GM19351 (cell line): ENCODE measurements at regions not wholly inside any gene's neighbourhood (a gene's known extent, or its start where the extent isn't known, plus 50 kb on each side); places are given as distances from the start of the nearest gene placed in this dataset.
"Not testable (repeated sequence)": the region's sequence is repeated elsewhere in the genome, so short reads cannot be mapped to it uniquely, and the experiment has no call there.

Experiments used
- ATAC-seq: cut with Tn5 transposase; IDR thresholded peaks from one replicate; pipeline ENCODE4 v1.9.1; 2021; ENCODE audit warnings: mild to moderate bottlenecking, moderate library complexity; ENCODE audit not compliant: unreplicated experiment

DNA sequence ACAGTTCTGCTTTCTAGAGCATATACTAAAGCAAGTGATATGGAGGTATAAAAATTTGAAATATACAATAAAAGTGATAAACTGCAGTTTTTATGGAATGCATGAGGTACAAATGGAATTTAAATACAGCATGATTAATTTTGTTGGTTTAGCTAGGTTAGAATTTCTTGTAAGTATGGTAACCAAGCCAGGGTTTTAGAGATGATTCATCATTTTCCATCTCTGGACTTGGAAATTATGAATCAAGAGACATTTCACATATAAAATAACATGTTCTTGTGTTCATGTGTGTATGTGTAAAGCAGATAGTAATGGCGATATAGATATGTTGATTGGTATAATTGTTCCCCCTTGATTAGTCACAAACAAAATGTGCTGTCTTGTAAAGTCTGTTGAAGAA lies 1219.8 kb downstream of the CDH8 start:
- ATAC-seq, result no peak

DNA sequence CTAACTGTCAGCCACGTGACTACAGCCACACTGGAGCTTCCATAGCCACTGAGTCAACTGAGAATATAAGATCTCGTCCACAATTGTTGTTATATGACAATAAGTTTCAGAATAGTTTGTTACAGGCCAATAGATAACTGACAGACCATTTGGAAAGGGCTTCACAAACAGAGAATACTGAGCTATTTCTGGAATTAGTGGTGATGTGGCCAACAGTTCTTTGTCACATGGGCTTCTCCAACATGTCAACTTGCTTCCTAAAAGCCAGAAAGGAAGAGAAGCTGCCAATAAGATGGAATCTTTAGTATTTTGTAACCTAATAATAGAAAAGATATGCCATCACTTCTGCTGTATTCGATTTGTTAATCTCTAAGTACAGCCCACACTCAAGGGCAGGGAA lies 1220.4 kb downstream of the CDH8 start:
- no peak for ATAC-seq

DNA sequence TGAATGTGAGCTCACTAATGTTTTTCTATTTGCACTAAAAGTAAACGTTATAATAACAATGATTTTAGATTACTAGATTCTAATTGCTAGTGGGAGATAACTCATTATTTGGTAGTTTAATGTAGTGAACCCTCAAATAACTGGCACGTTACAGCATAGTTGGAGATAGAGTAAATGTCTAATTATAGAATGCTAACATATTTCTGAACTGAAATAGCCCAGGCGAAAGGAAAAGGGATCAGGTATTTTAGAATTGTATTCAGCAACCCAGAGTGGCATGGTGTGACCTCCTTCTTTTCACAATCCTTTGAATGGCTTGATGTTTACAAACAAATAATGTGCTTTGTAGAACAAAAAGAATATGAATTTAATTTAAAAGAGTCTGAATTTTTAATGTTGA lies 1221.2 kb downstream of the CDH8 start:
- ATAC-seq, result no peak

DNA sequence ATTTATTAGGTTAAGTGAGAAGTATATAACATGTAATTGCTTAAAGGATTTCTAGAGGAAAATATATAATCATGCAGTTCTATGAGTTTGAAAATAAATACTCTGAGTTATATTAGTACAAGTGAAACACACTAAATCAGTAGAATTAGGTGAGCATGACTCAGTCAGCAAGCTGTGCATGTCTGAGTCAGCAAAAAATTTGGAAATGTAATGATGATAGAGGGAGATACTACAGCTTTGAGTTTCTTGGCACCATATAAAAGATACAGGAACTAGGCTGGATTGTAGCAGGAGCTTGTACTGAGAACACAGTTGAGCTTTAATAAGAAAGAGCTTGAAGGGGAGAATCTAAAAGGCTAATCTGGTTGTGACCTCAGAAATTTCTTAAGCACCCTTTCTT lies 1224.6 kb downstream of the CDH8 start:
- no peak for ATAC-seq

DNA sequence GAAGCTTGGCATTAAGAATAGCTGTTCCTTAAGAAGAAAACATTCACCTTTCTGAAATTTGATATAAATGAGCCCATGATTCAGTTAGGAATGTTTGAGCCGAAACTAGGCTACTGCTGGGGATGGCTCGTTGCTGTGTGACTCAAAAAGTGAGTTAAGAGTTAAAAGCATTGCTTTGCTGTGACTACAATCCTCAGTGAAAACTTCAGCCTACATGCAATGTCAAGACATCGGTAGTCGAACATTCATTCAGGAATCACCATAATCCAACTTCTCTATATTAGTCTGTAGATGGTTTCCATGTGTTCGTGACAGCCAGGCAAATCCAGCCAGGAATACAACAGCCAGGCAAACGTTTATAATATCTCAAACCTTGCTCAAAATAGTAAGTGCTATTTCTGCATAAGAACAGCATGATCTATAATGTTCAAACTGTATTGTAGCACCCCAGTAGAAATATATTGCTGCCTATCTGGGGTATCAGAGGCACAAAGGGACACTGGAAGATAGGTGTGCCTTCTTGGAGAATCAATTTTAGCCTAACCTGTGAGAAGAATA lies 1225.1 kb downstream of the CDH8 start:
- ATAC-seq, result no peak

DNA sequence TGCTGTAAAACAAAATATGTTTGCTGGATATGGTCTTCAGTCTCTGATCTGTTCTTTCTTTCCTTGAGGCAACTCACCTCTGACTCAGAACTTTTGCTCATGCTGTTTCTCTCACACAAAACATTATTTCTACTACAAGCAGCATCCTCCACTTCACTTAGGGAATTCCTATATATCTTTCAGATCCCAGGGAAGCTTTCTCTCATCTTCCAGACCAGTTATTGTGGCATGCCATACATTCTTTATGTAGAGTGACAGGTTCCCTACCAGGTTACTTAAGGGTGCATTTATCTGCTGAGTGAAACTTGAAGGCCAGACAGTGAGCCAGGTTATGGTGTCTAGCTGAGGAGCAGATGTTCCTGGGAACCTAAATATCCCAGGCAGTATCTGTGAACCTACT lies 1226.0 kb downstream of the CDH8 start:
- no peak for ATAC-seq

DNA sequence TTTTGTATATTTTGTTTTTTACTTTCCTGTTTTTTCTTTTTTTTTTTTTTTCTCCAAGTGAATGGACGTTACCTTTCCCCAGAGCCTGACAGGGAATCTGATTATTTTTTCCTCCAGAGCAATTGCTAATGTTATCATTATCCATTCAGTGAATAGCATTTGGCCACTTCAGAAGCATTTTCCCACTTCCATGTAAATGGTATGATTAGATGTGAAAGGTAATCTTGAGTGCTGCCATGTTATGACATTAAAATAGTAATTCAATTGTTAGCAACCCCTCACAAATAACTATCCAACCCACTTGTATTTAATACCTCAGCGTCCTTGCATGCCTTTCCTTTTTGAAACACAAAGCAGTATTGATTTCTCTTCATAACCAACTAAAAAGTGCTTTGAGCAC lies 1243.8 kb downstream of the CDH8 start:
- no peak for ATAC-seq

DNA sequence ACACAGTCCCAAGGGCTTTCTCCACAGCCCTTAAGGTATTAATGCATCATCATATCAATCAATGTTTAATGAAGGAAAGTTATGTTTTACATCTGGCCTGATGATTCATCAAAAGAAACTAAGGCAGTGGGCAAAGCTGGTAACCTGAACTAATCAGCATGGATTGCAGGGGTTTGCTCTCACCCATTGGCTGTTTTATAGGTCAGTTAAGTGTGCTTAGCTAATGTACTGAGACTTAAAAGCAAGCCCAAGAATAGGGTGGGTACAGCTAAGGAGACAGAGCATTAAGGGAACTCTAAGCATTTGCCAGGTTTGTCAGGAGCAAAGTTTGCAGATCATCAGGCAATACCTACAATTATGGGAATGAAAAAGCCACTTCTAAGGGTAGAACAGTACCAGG lies 1247.6 kb downstream of the CDH8 start:
- no peak for ATAC-seq

DNA sequence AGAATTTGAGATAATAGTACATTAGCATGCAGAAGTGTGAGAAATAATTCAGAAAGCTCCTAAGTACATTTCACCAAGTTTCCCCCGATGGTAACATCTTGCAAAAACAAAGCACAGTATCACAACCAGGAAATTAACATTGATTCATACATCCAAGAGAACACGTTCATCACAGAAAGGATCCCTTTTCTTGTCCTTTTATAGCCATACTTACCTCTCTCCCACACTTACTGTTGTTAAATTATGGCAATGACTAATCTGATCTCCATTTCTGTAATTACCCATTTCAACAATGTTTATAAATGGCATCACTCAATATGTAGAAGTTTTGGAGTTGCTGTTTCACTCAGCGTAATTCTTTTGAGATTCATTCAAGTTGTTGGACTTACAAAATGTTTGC lies 1260.0 kb downstream of the CDH8 start:
- no peak for ATAC-seq

DNA sequence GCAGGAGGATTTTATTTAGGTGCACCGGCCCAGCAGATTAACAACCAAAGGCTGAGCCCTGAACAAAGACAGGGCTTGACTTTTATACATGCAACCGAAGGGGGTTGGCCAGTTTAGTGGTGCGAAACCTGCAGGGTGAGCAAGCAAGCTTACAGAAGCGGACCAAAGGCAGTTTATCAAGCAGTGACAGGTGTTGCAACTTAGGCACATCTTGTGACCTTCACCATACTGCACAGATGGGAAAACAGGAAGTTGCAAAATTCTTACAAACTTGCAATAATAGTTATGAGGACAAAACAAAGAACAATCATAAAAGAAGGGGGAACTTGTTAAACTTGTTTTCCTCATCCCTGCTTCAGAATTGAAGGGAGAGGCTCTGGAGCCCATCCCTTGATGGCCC lies 1265.1 kb downstream of the CDH8 start:
- ATAC-seq, result no peak

DNA sequence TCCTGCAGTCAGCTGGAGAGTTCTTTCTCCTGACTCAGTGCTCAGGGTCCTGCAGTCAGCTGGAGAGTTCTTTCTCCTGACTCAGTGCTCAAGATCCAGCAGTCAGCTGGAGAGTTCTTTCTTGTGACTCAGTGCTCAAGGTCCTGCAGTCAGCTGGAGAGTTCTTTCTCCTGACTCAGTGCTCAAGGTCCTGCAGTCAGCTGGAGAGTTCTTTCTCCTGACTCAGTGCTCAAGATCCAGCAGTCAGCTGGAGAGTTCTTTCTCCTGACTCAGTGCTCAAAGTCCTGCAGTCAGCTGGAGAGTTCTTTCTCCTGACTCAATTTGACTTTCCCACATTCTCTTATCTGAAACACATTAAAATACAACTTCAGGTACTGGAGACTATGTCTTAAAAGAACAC lies 1265.9 kb downstream of the CDH8 start:
- ATAC-seq, result not testable (repeated sequence)

DNA sequence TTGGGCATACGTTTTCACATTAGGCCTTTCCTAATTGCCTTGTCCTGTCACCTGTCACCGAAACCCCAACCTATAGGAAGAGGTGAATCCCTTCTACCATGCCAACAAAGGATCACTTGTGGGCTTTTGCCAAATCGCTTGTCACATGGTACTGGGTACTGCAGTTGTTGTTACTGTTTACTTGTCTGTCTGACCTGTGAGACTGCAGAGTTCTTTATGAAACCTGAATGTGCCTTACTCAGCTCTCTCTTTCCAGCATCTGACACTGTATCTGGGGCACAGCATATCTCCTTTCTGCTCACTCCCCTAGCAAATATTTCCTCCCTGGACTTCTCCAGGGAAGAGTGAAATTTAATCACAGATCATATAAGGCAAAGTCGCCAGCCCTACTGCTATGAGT lies 1272.4 kb downstream of the CDH8 start:
- no peak for ATAC-seq

DNA sequence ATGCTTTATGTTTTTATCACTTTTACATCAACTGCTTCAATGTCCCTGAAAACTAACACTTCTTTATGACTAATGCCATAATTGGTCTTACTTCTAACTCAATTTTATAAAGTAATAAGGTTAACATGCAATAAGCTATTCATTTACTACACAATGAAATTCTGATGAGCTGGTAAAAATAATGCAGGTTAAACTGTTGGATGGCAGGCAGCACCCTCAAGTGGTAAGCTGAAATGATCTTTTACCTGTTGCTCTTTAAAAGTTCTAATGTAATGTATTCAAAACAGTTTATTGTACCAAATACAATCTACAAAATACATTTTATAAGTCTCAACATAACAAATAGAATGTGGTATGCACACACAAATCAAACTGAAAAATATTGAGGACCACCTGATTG lies 1280.3 kb downstream of the CDH8 start:
- no peak for ATAC-seq

DNA sequence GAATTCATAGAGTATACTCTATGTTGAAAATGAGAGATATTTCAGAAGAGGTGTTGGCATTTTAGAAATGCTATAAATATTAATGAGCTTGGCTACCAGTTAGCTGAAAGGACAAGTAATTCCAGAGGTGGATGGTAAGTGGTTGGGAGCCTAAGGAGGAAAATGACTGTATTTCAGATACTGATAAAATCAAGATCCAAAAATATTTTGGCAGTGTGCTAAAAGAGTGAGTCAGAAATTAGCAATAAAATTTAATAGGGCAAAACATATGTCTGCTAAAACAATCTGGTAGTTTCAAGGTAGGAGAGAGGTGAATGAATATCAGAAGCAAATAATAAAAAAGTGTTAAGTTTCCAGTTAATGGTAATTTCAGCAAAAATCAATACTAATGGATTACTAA lies 1287.9 kb downstream of the CDH8 start:
- ATAC-seq, result no peak

DNA sequence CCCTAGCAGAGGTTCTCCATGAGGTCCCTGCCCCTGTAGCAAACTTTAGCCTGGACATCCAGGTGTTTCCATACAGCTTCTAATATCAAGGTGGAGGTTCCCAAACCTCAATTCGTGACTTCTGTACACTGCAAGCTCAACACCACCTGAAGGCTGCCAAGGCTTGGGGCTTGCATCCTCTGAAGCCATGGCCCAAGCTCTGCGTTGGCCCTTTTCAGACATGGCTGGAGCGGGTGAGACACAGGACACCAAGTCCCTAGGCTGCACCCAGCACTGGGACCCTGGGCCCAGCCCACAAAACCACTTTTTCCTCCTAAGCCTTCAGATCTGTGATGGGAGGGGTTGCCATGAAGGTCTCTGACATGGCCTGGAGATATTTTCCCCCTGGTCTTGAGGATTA lies 1292.0 kb downstream of the CDH8 start:
- no peak for ATAC-seq

DNA sequence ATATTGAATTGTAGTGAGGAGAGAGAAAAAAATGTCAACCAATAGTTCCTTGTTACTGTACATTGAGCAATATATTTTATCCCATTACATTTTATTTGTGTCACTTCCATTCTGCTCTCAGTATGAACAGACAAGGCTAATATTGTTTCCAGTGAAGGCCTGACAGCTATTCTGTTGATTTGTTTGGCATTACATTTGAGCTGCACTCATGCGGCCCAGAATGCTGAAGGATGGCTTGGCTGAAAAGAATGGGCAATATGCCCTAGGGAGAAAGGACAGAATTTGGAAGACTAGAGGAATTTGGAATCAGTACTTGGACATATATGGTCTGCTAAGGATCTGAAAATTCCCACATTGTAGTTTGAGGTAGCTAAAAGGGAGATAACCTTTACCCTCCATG lies 1294.4 kb downstream of the CDH8 start:
- no peak for ATAC-seq

DNA sequence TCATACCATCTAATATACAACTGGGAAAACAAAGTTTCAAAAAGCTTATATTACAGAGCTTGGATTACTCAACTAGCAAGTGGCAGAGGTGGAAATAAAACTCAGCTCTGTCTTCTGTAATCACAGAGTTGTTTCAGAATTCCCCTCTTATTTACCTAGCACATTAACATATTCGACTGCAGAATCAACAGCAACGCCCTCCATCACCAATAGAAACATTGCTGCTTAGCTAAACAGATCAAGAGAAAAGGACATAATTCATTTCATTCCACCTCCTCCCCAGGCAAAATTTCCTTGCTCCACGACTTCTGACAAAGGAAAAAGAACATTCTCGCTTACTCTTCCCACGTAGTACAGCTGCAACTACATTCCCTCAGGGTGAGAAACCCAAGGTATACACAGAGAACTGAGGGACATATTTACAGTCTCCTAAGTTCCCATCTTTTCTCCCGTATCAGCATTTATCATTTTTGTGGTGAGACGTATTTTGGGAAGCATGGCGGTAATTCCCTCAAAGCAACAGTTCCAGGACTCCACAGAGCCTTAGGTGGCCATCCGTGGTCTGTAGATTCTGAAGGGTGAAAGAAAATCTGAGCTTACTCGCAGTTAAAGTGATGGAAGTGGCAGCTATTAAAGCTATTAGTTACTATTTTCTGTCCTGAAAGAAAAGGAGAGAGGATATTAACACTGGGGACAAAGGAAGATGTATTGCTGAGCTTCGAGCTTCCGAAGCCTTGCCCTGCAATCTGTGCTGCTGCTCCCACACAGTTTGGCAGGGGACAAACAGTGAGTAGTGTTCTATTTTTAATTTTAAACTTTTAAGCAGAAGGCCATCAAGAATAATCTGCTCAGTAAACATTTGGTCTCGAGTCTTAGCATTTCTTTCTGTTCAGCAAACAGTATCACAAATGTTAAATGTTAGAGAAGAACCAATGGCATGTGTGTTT lies 1296.2 kb downstream of the CDH8 start:
- no peak for ATAC-seq

DNA sequence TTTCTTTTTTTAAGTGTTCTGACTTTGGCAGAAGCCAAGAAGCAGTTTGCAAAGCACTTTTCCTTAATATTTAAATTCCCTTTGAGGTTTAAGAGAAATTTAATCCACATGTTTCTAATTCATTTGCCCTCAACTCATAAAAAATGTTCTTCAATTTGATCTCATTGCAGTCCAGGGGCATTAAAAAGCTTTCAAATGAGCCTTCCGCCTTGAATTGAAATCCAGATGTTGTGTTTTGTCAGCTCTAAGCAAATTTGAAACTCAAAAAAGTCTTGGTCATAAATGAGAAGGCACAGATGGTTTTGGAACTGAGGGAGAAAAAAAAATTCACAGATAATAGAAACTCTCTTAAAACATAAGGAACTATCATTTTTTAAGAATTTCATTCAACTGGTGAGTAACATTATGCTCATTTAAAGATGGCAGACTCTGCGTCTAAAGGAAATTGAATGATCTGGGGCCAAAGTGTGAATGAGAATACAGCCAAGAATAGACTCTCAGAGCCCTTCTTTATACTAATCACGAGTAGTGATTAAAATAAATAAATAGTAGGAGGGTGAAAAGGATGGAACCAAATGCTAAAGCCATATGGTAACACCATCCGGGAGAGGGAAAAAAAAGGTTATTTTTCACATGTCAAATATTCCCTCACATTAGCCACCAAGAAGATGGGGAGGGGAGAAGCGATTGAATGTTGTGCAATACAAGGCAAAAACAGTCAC lies 1304.7 kb downstream of the CDH8 start:
- no peak for ATAC-seq

DNA sequence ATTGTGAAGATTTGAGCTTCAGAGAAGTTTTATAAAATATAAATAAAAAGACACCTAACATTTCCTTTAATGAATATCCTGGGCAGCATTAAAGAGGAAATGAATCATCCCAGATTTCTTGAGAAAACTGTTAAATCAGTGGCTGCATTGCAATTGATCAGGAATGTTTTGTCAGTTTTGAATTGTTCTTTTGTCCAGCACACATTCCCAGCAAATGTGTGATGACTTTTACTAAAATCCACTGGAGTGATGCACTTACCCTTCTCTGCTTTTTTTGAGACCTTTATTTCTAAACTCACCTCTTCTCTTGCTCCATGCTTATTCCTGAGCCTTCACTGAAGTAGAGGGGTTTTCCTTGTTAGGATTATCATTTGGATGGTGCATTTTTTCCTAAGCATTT lies 1307.2 kb downstream of the CDH8 start:
- ATAC-seq, result no peak

DNA sequence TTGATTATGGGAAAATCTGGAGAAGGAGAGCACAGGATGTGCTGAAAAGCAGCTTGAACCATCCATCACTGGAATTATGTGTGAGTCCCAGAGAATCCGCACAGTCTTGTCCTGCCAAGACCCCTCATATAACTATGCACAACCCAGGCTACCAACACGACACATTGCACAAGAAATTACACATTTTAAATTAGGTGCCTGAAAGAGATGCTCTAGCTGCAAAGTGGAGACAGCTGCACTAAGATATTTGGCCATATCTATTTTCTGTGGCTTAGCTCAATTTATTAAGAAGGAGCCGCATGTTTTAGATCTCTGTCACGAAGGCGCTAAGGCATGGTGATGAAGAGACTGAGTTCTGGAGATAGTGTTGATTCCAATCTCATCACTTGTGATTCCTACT lies 1308.4 kb downstream of the CDH8 start:
- no peak for ATAC-seq

DNA sequence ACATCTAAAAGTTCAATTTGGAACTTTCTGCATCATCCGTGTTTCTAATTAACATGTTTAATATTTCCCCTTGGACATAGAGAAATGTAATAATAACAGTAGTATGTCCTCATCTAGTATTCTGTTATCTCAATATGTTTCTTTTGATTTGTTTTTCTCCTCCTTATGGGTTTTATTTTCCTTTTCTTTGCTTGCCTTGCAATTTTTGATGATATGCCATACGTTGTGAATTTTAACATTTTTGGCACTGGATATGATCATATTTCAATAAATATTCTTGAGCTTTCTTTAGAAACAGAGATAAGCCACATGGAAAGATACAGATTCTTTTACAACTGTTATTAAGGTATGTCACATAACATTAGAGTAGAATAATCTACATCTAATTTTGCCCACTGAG lies 1316.2 kb downstream of the CDH8 start:
- ATAC-seq, result no peak

DNA sequence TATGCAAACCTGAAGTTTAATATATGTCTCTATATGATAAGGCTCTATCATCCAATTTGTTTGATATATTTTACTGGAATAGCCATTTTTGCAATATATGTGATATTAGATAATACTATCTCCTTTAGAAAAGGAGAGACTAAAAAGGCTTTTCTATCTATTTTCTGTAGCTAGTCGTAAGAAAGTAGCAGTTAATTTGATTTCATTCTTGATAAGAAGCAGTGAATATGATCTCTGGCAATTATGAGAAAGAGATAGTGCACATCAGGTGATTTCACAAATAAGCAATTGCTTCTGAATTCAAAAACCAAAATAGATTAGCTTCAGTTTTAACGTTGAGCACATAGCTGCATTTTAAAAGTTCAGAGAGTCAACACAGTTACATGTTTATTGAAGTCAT lies 1318.4 kb downstream of the CDH8 start:
- ATAC-seq, result no peak
